Liver (tissue), 8 donors: ENCODE measurements at regions not wholly inside any gene's neighbourhood (a gene's known extent, or its start where the extent isn't known, plus 50 kb on each side); places are given as distances from the start of the nearest gene placed in this dataset.

Experiments
- DNase-seq: peaks from one replicate; pipeline ENCODE4 v3.0.0-alpha.2; 2017; ENCODE audit warnings: low spot score
- H3K27ac ChIP-seq, 2 donors: one replicate each; pipeline ENCODE4 v1.7.0; 2013; ENCODE audit warnings: inconsistent platforms in 2 of 2, low read length in 2 of 2, control low read depth in 1 of 2, low read depth in 1 of 2, mild to moderate bottlenecking in 1 of 2
- H3K27me3 ChIP-seq, 4 donors: one replicate each; pipeline versions ENCODE4 v1.6.1 to v1.7.0; 2013; ENCODE audit warnings: low read length in 3 of 4, inconsistent platforms in 1 of 4, mild to moderate bottlenecking in 1 of 4, moderate library complexity in 1 of 4; ENCODE audit not compliant: control insufficient read depth in 4 of 4, insufficient read depth in 4 of 4
- H3K36me3 ChIP-seq, 4 donors: one replicate each; pipeline versions ENCODE4 v1.6.1 to v1.7.0; 2013; ENCODE audit warnings: low read length in 3 of 4, mild to moderate bottlenecking in 3 of 4, low read depth in 1 of 4, moderate library complexity in 1 of 4; ENCODE audit not compliant: control insufficient read depth in 4 of 4, insufficient read depth in 3 of 4
- H3K4me1 ChIP-seq, 4 donors: one replicate each; pipeline versions ENCODE4 v1.6.1 to v1.7.0; 2013; ENCODE audit warnings: low read length in 3 of 4, mild to moderate bottlenecking in 3 of 4, moderate library complexity in 1 of 4; ENCODE audit not compliant: control insufficient read depth in 4 of 4, insufficient read depth in 4 of 4
- H3K4me3 ChIP-seq, 3 donors: one replicate each; pipeline versions ENCODE4 v1.6.1 to v1.7.0; 2013; ENCODE audit warnings: low read length in 3 of 3, control low read depth in 1 of 3, low read depth in 1 of 3, mild to moderate bottlenecking in 1 of 3
- H3K9ac ChIP-seq, 2 donors: one replicate each; pipeline ENCODE4 v1.7.0; 2013; ENCODE audit warnings: low read length in 2 of 2, mild to moderate bottlenecking in 2 of 2, moderate library complexity in 2 of 2, control low read depth in 1 of 2, low read depth in 1 of 2
- H3K9me3 ChIP-seq, 4 donors: one replicate each; pipeline versions ENCODE4 v1.6.1 to v1.7.0; 2013; ENCODE audit warnings: low read length in 3 of 4; ENCODE audit not compliant: control insufficient read depth in 4 of 4
- EGR1 ChIP-seq, 2 donors: IDR thresholded peaks; 2 replicates each; pipeline ENCODE4 v1.6.1; 2016 to 2018; ENCODE audit warnings: antibody characterized with exemption in 2 of 2, low read depth in 2 of 2
- FOXA1 ChIP-seq: IDR thresholded peaks from 2 replicates; pipeline ENCODE4 v1.6.1; 2016; ENCODE audit warnings: antibody characterized with exemption
- GABPA ChIP-seq, 2 donors: IDR thresholded peaks in 1 of 2; conservative IDR thresholded peaks in 1 of 2; 2 replicates each; pipeline ENCODE4 v1.6.1; 2016; ENCODE audit warnings: antibody characterized with exemption in 2 of 2, mild to moderate bottlenecking in 1 of 2, moderate library complexity in 1 of 2
- HNF4G ChIP-seq: IDR thresholded peaks from 2 replicates; pipeline ENCODE4 v1.6.1; 2016; ENCODE audit warnings: antibody characterized with exemption
- JUND ChIP-seq, 2 donors: IDR thresholded peaks; 2 replicates each; pipeline ENCODE4 v1.6.1; 2016; ENCODE audit warnings: antibody characterized with exemption in 2 of 2
- NR2F2 ChIP-seq: IDR thresholded peaks from 2 replicates; pipeline ENCODE4 v1.6.1; 2016; ENCODE audit warnings: antibody characterized with exemption
- RAD21 ChIP-seq, 2 donors: IDR thresholded peaks; 2 replicates each; pipeline ENCODE4 v1.6.1; 2016; ENCODE audit warnings: antibody characterized with exemption in 2 of 2, mild to moderate bottlenecking in 2 of 2
- REST ChIP-seq: IDR thresholded peaks from 2 replicates; pipeline ENCODE4 v1.6.1; 2016; ENCODE audit warnings: antibody characterized with exemption, mild to moderate bottlenecking
- RXRA ChIP-seq, 2 donors: IDR thresholded peaks; 2 replicates each; pipeline ENCODE4 v1.6.1; 2017 to 2018; ENCODE audit warnings: antibody characterized with exemption in 2 of 2, mild to moderate bottlenecking in 1 of 2
- SP1 ChIP-seq: IDR thresholded peaks from 2 replicates; pipeline ENCODE4 v1.6.1; 2018; ENCODE audit warnings: antibody characterized with exemption, mild to moderate bottlenecking
- YY1 ChIP-seq: IDR thresholded peaks from 2 replicates; pipeline ENCODE4 v1.6.1; 2016; ENCODE audit warnings: antibody characterized with exemption, mild to moderate bottlenecking
- WGBS: extraction: QIAGEN DNeasy Blood & Tissue Kit; methylation state at CpG from one replicate; pipeline ENCODE4 v1.1.7; 2013; 5-methylcytosine and 5-hydroxymethylcytosine counted together
- TF ChIP-seq, protein P1 (sequence below): IDR thresholded peaks from 2 replicates; pipeline ENCODE4 v1.6.1; 2016; ENCODE audit warnings: antibody characterized with exemption
- TF ChIP-seq, protein P2 (sequence below): fragments of 150-350 bp; IDR thresholded peaks from 2 replicates; pipeline ENCODE4 v1.5.1; 2017; ENCODE audit warnings: improper control_type of control experiment, low read depth, low read length; ENCODE audit not compliant: missing input control
- TF ChIP-seq, protein P3 (sequence below): IDR thresholded peaks from 2 replicates; pipeline ENCODE4 v1.6.1; 2016; ENCODE audit warnings: antibody characterized with exemption
- TF ChIP-seq, protein P4 (sequence below): IDR thresholded peaks from 2 replicates; pipeline ENCODE4 v1.6.1; 2016; ENCODE audit warnings: antibody characterized with exemption
- donor health status: healthy.
- donor health status: healthy.
- donor health status: healthy.
- donor health status: healthy.
- donor health status: healthy.

GRCh38 chr1:232178191-232178590 lies 451.7 kb downstream of the SIPA1L2 start:
- H3K4me1 ChIP-seq, result no peaks in the 10 kb centered on the region
- H3K9ac ChIP-seq, result no peak overlapping the region
- TF ChIP-seq REST (no peak), SP1 (no peak), GABPA (IDR thresholded peaks at IDR 0.05 in 1 of 2, conservative IDR thresholded peaks at IDR 0.05 in 1 of 2) (no peak), RAD21 (IDR thresholded peaks at IDR 0.05) (no peak), NR2F2 (no peak)
- TF ChIP-seq, protein P1, sequence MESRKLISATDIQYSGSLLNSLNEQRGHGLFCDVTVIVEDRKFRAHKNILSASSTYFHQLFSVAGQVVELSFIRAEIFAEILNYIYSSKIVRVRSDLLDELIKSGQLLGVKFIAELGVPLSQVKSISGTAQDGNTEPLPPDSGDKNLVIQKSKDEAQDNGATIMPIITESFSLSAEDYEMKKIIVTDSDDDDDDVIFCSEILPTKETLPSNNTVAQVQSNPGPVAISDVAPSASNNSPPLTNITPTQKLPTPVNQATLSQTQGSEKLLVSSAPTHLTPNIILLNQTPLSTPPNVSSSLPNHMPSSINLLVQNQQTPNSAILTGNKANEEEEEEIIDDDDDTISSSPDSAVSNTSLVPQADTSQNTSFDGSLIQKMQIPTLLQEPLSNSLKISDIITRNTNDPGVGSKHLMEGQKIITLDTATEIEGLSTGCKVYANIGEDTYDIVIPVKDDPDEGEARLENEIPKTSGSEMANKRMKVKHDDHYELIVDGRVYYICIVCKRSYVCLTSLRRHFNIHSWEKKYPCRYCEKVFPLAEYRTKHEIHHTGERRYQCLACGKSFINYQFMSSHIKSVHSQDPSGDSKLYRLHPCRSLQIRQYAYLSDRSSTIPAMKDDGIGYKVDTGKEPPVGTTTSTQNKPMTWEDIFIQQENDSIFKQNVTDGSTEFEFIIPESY, result no peak
- TF ChIP-seq, protein P2, sequence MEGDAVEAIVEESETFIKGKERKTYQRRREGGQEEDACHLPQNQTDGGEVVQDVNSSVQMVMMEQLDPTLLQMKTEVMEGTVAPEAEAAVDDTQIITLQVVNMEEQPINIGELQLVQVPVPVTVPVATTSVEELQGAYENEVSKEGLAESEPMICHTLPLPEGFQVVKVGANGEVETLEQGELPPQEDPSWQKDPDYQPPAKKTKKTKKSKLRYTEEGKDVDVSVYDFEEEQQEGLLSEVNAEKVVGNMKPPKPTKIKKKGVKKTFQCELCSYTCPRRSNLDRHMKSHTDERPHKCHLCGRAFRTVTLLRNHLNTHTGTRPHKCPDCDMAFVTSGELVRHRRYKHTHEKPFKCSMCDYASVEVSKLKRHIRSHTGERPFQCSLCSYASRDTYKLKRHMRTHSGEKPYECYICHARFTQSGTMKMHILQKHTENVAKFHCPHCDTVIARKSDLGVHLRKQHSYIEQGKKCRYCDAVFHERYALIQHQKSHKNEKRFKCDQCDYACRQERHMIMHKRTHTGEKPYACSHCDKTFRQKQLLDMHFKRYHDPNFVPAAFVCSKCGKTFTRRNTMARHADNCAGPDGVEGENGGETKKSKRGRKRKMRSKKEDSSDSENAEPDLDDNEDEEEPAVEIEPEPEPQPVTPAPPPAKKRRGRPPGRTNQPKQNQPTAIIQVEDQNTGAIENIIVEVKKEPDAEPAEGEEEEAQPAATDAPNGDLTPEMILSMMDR, result no peak
- DNase-seq, result no peak
- no peaks in the 10 kb centered on the region for H3K36me3 ChIP-seq
- peaks cover 0 to 2% (median 0%) of the 10 kb centered on the region in 4 donors for H3K9me3 ChIP-seq
- peaks cover 0 to 6% (median 0%) of the 10 kb centered on the region in 4 donors for H3K27me3 ChIP-seq
- whole genome bisulfite sequencing, result 91% methylated on average over 2 of the region's 2 CpGs
- H3K4me3 ChIP-seq, result no peak overlapping the region
- no peak overlapping the region for H3K27ac ChIP-seq

DNA sequence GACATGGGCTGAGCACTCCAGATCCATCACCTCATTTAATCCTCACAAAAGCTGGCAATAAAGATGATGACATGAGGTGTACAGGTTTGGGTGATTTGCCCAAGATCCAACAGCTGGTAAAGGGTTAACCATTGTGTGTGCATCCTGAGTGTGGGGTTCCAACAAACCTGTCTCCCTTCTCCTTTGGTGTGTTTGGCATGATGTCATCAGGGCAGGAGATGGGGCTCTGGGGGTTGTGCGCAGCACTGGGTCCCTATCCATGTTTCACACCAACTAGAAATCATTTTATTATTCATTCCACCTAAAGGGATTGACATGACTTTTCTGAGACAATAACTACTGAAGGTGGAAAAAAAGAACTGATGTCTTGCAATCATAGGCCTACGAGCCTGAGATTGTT lies 452.5 kb downstream of the SIPA1L2 start:
- H3K4me1 ChIP-seq, result peaks cover 0 to 1% (median 0%) of the 10 kb centered on the region in 4 donors
- H3K36me3 ChIP-seq, result no peaks in the 10 kb centered on the region
- peaks cover 0 to 6% (median 0%) of the 10 kb centered on the region in 4 donors for H3K27me3 ChIP-seq
- WGBS, result 89% methylated on average over 2 of the region's 2 CpGs
- no peak overlapping the region for H3K27ac ChIP-seq
- no peak overlapping the region for H3K4me3 ChIP-seq
- H3K9ac ChIP-seq, result no peak overlapping the region
- peaks cover 0 to 2% (median 0%) of the 10 kb centered on the region in 4 donors for H3K9me3 ChIP-seq
- no peak for DNase-seq
- TF ChIP-seq, protein P3, sequence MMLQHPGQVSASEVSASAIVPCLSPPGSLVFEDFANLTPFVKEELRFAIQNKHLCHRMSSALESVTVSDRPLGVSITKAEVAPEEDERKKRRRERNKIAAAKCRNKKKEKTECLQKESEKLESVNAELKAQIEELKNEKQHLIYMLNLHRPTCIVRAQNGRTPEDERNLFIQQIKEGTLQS, result no peak
- TF ChIP-seq SP1 (no peak), RXRA (IDR thresholded peaks at IDR 0.05) (no peak), REST (no peak), FOXA1 (no peak), GABPA (IDR thresholded peaks at IDR 0.05 in 1 of 2, conservative IDR thresholded peaks at IDR 0.05 in 1 of 2) (no peak), YY1 (no peak), JUND (IDR thresholded peaks at IDR 0.05) (no peak), EGR1 (IDR thresholded peaks at IDR 0.05; ENCODE audit: low read depth in 2 of 2) (no peak), HNF4G (no peak), NR2F2 (no peak), RAD21 (IDR thresholded peaks at IDR 0.05) (no peak)
- TF ChIP-seq, protein P4, sequence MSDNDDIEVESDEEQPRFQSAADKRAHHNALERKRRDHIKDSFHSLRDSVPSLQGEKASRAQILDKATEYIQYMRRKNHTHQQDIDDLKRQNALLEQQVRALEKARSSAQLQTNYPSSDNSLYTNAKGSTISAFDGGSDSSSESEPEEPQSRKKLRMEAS, result no peak
- TF ChIP-seq, protein P1, result no peak
- TF ChIP-seq, protein P2, result no peak
